ENCODE measurements at regions not wholly inside any gene's neighbourhood (a gene's known extent, or its start where the extent isn't known, plus 50 kb on each side); places are given as distances from the start of the nearest gene placed in this dataset.

GRCh38 chr22:27372364-27372763 lies 429.2 kb downstream of the MN1 start:
- Histone ChIP-seq H3K4me3 (ENCODE audit: low read depth, low read length) (no peak overlapping the region), H3K27ac (no peak overlapping the region), H3K36me3 (ENCODE audit: control insufficient read depth, insufficient read depth, low read length) (no peaks in the 10 kb centered on the region), H2AFZ (no peak overlapping the region), H3K79me2 (no peaks in the 10 kb centered on the region), H3K9ac (no peak overlapping the region), H3K27me3 (ENCODE audit: control insufficient read depth, insufficient read depth, low read length) (no peaks in the 10 kb centered on the region), H3K4me2 (ENCODE audit: low read length) (no peak overlapping the region), H3K9me3 (ENCODE audit: control insufficient read depth, low read length) (no peaks in the 10 kb centered on the region), H3K4me1 (no peaks in the 10 kb centered on the region)
- TF ChIP-seq CTCF (IDR thresholded peaks at IDR 0.05) = no peak

GRCh38 chr22:27372969-27373670 lies 428.4 kb downstream of the MN1 start:
- Histone ChIP-seq H3K9ac (no peak overlapping the region), H3K27me3 (ENCODE audit: control insufficient read depth, insufficient read depth, low read length) (no peaks in the 10 kb centered on the region), H3K4me1 (no peaks in the 10 kb centered on the region), H3K4me3 (ENCODE audit: low read depth, low read length) (no peak overlapping the region), H3K4me2 (ENCODE audit: low read length) (no peak overlapping the region), H3K9me3 (ENCODE audit: control insufficient read depth, low read length) (no peaks in the 10 kb centered on the region), H3K36me3 (ENCODE audit: control insufficient read depth, insufficient read depth, low read length) (no peaks in the 10 kb centered on the region), H3K79me2 (no peaks in the 10 kb centered on the region), H3K27ac (no peak overlapping the region), H2AFZ (no peak overlapping the region)
- no peak for TF ChIP-seq CTCF (IDR thresholded peaks at IDR 0.05)

GRCh38 chr22:27377501-27378295 lies 423.9 kb downstream of the MN1 start:
- H3K9me3 ChIP-seq (ENCODE audit: control insufficient read depth, low read length) = no peaks in the 10 kb centered on the region
- peaks cover 6% of the 10 kb centered on the region for H3K4me1 ChIP-seq
- peak overlapping the region; percentile 22 for H2AFZ ChIP-seq
- peak overlapping the region; percentile 41 for H3K4me3 ChIP-seq (ENCODE audit: low read depth, low read length)
- peak overlapping the region; percentile 49 for H3K27ac ChIP-seq
- no peak for TF ChIP-seq CTCF (IDR thresholded peaks at IDR 0.05)
- no peaks in the 10 kb centered on the region for H3K36me3 ChIP-seq (ENCODE audit: control insufficient read depth, insufficient read depth, low read length)
- H3K27me3 ChIP-seq (ENCODE audit: control insufficient read depth, insufficient read depth, low read length) = no peaks in the 10 kb centered on the region
- H3K4me2 ChIP-seq (ENCODE audit: low read length) = peak overlapping the region; percentile 69
- H3K79me2 ChIP-seq = no peaks in the 10 kb centered on the region
- H3K9ac ChIP-seq = no peak overlapping the region

- peak overlapping the region; percentile 69 for H3K4me2 ChIP-seq (ENCODE audit: low read length)
- H2AFZ ChIP-seq = no peak overlapping the region
- H3K4me3 ChIP-seq (ENCODE audit: low read depth, low read length) = peak overlapping the region; percentile 41
- peaks cover 6% of the 10 kb centered on the region for H3K4me1 ChIP-seq
- no peaks in the 10 kb centered on the region for H3K9me3 ChIP-seq (ENCODE audit: control insufficient read depth, low read length)
- no peak overlapping the region for H3K9ac ChIP-seq
- H3K79me2 ChIP-seq = no peaks in the 10 kb centered on the region
- H3K27ac ChIP-seq = peak overlapping the region; percentile 49
- H3K27me3 ChIP-seq (ENCODE audit: control insufficient read depth, insufficient read depth, low read length) = no peaks in the 10 kb centered on the region
- no peaks in the 10 kb centered on the region for H3K36me3 ChIP-seq (ENCODE audit: control insufficient read depth, insufficient read depth, low read length)
- TF ChIP-seq CTCF (IDR thresholded peaks at IDR 0.05) = no peak
Observed at GRCh38 chr22:27378311-27378800, 423.2 kb downstream of the MN1 start.
